HL-60 (cell line): ENCODE measurements at regions not wholly inside any gene's neighbourhood (a gene's known extent, or its start where the extent isn't known, plus 50 kb on each side); places are given as distances from the start of the nearest gene placed in this dataset.

Experiments
- CTCF ChIP-seq: IDR thresholded peaks from one replicate; pipeline ENCODE4 v1.5.1; 2011; ENCODE audit warnings: low read length, control low read depth, inconsistent platforms; ENCODE audit not compliant: insufficient read depth
- GABPA ChIP-seq: IDR thresholded peaks from 2 replicates; pipeline ENCODE4 v1.6.1; 2012; ENCODE audit warnings: low read depth
- POLR2AphosphoS5 ChIP-seq: IDR thresholded peaks from 2 replicates; pipeline ENCODE4 v1.6.1; 2012; ENCODE audit warnings: low read depth
- REST ChIP-seq: IDR thresholded peaks from 2 replicates; pipeline ENCODE4 v1.6.1; 2012; ENCODE audit warnings: low read depth; ENCODE audit not compliant: insufficient replicate concordance
- SPI1 ChIP-seq: IDR thresholded peaks from 2 replicates; pipeline ENCODE4 v1.6.1; 2012; ENCODE audit warnings: low read depth, mild to moderate bottlenecking, borderline replicate concordance

GRCh38 chr5:52199833-52200232 is 587.9 kb upstream of the ITGA1 start:
- no peak for TF ChIP-seq CTCF
- no peak for TF ChIP-seq SPI1
- TF ChIP-seq POLR2AphosphoS5 = no peak
- TF ChIP-seq REST = no peak
- TF ChIP-seq GABPA = no peak
